DND-41 (cell line): ENCODE measurements at regions not wholly inside any gene's neighbourhood (a gene's known extent, or its start where the extent isn't known, plus 50 kb on each side); places are given as distances from the start of the nearest gene placed in this dataset.
A peak's percentile ranks its signal among the peaks of the same experiment; 100 is the strongest.

Source experiments
- ATAC-seq: fragments of 200-7000 bp; cut with Tn5 transposase; 3 replicates; pipeline ENCODE4 v1.9.1; 2021; ENCODE audit warnings: low read depth; ENCODE audit not compliant: insufficient read depth
- DNase-seq: peaks from one replicate; pipeline ENCODE4 v3.0.0-alpha.2; 2020
- H2AFZ ChIP-seq: 2 replicates; pipeline ENCODE4 v1.6.0; 2012; ENCODE audit warnings: low read depth, low read length
- H3K27ac ChIP-seq: 2 replicates; pipeline ENCODE4 v1.5.1; 2012; ENCODE audit warnings: low read length, inconsistent platforms
- H3K27me3 ChIP-seq: fragments of 200-600 bp; sonication (generic); 2 replicates; pipeline ENCODE4 v1.6.0; 2012; ENCODE audit warnings: low read length, mild to moderate bottlenecking, inconsistent platforms; ENCODE audit not compliant: insufficient read depth, poor library complexity
- H3K36me3 ChIP-seq: 2 replicates; pipeline ENCODE4 v1.5.1; 2012; ENCODE audit warnings: low read length, inconsistent platforms; ENCODE audit not compliant: insufficient read depth
- H3K4me1 ChIP-seq: 2 replicates; pipeline ENCODE4 v1.5.1; 2012; ENCODE audit warnings: mild to moderate bottlenecking, low read length; ENCODE audit not compliant: insufficient read depth
- H3K4me2 ChIP-seq: 2 replicates; pipeline ENCODE4 v1.6.0; 2012; ENCODE audit warnings: mild to moderate bottlenecking, moderate library complexity, low read length, inconsistent platforms; ENCODE audit not compliant: insufficient read depth
- H3K4me3 ChIP-seq, 2 experiments: fragments of 200-600 bp in 1 of 2; shearing (Covaris generic) in 1 of 2; 2 replicates each; pipeline ENCODE4 v1.5.1; 2012 to 2016; ENCODE audit warnings: inconsistent platforms in 2 of 2, low read length in 2 of 2, mild to moderate bottlenecking in 2 of 2, low read depth in 1 of 2, moderate library complexity in 1 of 2
- H3K79me2 ChIP-seq: 2 replicates; pipeline ENCODE4 v1.6.0; 2012; ENCODE audit warnings: low read length, inconsistent platforms; ENCODE audit not compliant: insufficient read depth
- H3K9ac ChIP-seq: 2 replicates; pipeline ENCODE4 v1.6.0; 2012; ENCODE audit warnings: low read depth, mild to moderate bottlenecking, inconsistent platforms, low read length, moderate library complexity
- H3K9me3 ChIP-seq: 2 replicates; pipeline ENCODE4 v1.5.1; 2012; ENCODE audit warnings: low read length, moderate library complexity, mild to moderate bottlenecking, inconsistent platforms; ENCODE audit not compliant: insufficient read depth, severe bottlenecking
- H4K20me1 ChIP-seq: 2 replicates; pipeline ENCODE4 v1.6.0; 2012; ENCODE audit warnings: low read length; ENCODE audit not compliant: insufficient read depth
- EZH2 ChIP-seq: IDR thresholded peaks from 3 replicates; pipeline ENCODE4 v1.6.1; 2012; ENCODE audit warnings: borderline replicate concordance, low read depth, mild to moderate bottlenecking, moderate library complexity, low read length, inconsistent platforms; ENCODE audit not compliant: severe bottlenecking
- TF ChIP-seq, protein P1 (sequence below): IDR thresholded peaks from 2 replicates; pipeline ENCODE4 v1.5.1; 2012; ENCODE audit warnings: borderline replicate concordance, low read length, moderate library complexity, mild to moderate bottlenecking; ENCODE audit not compliant: poor library complexity, severe bottlenecking; ENCODE audit errors: extremely low read depth

DNA sequence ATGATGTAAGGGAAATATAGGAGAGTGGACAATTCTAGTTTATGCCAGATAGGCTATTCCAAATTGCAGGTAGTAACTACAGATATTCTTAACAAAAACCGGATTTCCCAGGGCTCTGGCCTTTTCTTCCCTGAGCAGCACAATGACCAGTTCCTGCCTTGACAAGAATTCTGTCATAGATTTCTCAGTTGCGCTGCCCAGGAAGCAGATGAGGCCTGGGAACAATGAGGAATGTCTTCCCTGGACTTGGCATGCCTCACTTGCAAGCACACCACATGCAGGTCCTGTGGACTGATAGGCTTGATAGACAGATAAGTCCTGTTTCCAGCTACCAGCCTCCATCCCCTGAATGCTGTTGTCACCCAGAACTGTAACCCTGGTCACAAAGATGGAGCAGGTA lies 174.5 kb upstream of the PRSS58 start:
- DNase-seq, result no peak
- no peaks in the 10 kb centered on the region for H3K27me3 ChIP-seq
- H3K9me3 ChIP-seq, result no peaks in the 10 kb centered on the region
- H3K4me3 ChIP-seq, result no peak overlapping the region
- no peak for ATAC-seq
- no peak overlapping the region for H2AFZ ChIP-seq
- H3K4me1 ChIP-seq, result peaks cover 51% of the 10 kb centered on the region
- no peak overlapping the region for H3K4me2 ChIP-seq
- peaks cover 13% of the 10 kb centered on the region; the same call in 1 of the 2 replicates for H3K79me2 ChIP-seq
- TF ChIP-seq, protein P1, sequence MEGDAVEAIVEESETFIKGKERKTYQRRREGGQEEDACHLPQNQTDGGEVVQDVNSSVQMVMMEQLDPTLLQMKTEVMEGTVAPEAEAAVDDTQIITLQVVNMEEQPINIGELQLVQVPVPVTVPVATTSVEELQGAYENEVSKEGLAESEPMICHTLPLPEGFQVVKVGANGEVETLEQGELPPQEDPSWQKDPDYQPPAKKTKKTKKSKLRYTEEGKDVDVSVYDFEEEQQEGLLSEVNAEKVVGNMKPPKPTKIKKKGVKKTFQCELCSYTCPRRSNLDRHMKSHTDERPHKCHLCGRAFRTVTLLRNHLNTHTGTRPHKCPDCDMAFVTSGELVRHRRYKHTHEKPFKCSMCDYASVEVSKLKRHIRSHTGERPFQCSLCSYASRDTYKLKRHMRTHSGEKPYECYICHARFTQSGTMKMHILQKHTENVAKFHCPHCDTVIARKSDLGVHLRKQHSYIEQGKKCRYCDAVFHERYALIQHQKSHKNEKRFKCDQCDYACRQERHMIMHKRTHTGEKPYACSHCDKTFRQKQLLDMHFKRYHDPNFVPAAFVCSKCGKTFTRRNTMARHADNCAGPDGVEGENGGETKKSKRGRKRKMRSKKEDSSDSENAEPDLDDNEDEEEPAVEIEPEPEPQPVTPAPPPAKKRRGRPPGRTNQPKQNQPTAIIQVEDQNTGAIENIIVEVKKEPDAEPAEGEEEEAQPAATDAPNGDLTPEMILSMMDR, result no peak
- no peaks in the 10 kb centered on the region for H4K20me1 ChIP-seq
- no peak overlapping the region for H3K9ac ChIP-seq
- no peaks in the 10 kb centered on the region for H3K36me3 ChIP-seq
- peak overlapping the region; percentile 57 for H3K27ac ChIP-seq

- Histone ChIP-seq H4K20me1 (no peaks in the 10 kb centered on the region), H3K9ac (no peak overlapping the region), H3K27ac (no peak overlapping the region), H2AFZ (no peak overlapping the region), H3K4me3 (no peak overlapping the region), H3K4me2 (no peak overlapping the region), H3K36me3 (no peaks in the 10 kb centered on the region), H3K27me3 (no peaks in the 10 kb centered on the region), H3K4me1 (peaks cover 49% of the 10 kb centered on the region), H3K79me2 (peaks cover 11% of the 10 kb centered on the region; the same call in 1 of the 2 replicates), H3K9me3 (no peaks in the 10 kb centered on the region)
- TF ChIP-seq EZH2, result no peak
- TF ChIP-seq, protein P1, result no peak
- DNase-seq, result no peak
- no peak for ATAC-seq
Measured at GRCh38 chr7:142431491-142431890, 173.6 kb upstream of the PRSS58 start.

GRCh38 chr7:142428094-142428493 lies 170.2 kb upstream of the PRSS58 start:
- TF ChIP-seq EZH2, result no peak
- TF ChIP-seq, protein P1, result no peak
- H3K9me3 ChIP-seq, result no peaks in the 10 kb centered on the region
- ATAC-seq (no peak), DNase-seq (no peak)
- H3K9ac ChIP-seq, result no peak overlapping the region
- no peak overlapping the region for H3K4me3 ChIP-seq
- H3K27ac ChIP-seq, result no peak overlapping the region
- no peak overlapping the region for H2AFZ ChIP-seq
- peaks cover 47% of the 10 kb centered on the region for H3K4me1 ChIP-seq
- H4K20me1 ChIP-seq, result no peaks in the 10 kb centered on the region
- no peaks in the 10 kb centered on the region for H3K27me3 ChIP-seq
- H3K79me2 ChIP-seq, result no peaks in the 10 kb centered on the region
- H3K36me3 ChIP-seq, result no peaks in the 10 kb centered on the region
- H3K4me2 ChIP-seq, result no peak overlapping the region

GRCh38 chr7:142425281-142425680 lies 167.4 kb upstream of the PRSS58 start:
- no peaks in the 10 kb centered on the region for H3K9me3 ChIP-seq
- 0 out of 2 replicates have a peak overlapping the region, but pooled peaks have one; percentile 24 for H2AFZ ChIP-seq
- no peak for TF ChIP-seq EZH2
- TF ChIP-seq, protein P1, result no peak
- H3K9ac ChIP-seq, result peak overlapping the region; percentile 54
- H3K4me1 ChIP-seq, result peaks cover 72% of the 10 kb centered on the region
- no peaks in the 10 kb centered on the region for H3K27me3 ChIP-seq
- H3K4me3 ChIP-seq, result peak overlapping the region in 1 of 2 experiments; percentile 21; a peak in 1 of 4 replicates
- ATAC-seq (peak; percentile 92), DNase-seq (peak; percentile 79)
- no peaks in the 10 kb centered on the region for H3K79me2 ChIP-seq
- H4K20me1 ChIP-seq, result no peaks in the 10 kb centered on the region
- peak overlapping the region; percentile 93 for H3K27ac ChIP-seq
- H3K36me3 ChIP-seq, result no peaks in the 10 kb centered on the region
- H3K4me2 ChIP-seq, result peak overlapping the region; percentile 51
